ENCODE measurements at regions not wholly inside any gene's neighbourhood (a gene's known extent, or its start where the extent isn't known, plus 50 kb on each side); places are given as distances from the start of the nearest gene placed in this dataset. TPM values are rescaled to one million over a fixed set of nuclear protein-coding genes. Genes with fewer than 3 reads are reported as not detected.

- H3K4me3 ChIP-seq: no peak overlapping the region
- no peak overlapping the region for H3K27ac ChIP-seq
- no peaks in the 10 kb centered on the region for H3K36me3 ChIP-seq
- intact Hi-C loops (cut with DNase I): no loop called here
- DNase-seq: no peak
- H3K27me3 ChIP-seq (ENCODE audit: low read depth): peaks cover 3% of the 10 kb centered on the region
- no peaks in the 10 kb centered on the region for H3K4me1 ChIP-seq
- no peak for TF ChIP-seq CTCF (IDR thresholded peaks at IDR 0.05)
- H3K9me3 ChIP-seq: no peaks in the 10 kb centered on the region
- ATAC-seq: no peak
Observed at GRCh38 chr1:34695580-34695979, 59.3 kb upstream of the GJB5 start.

- no peaks in the 10 kb centered on the region for H3K9me3 ChIP-seq
- intact Hi-C loops (cut with DNase I): no loop called here
- H3K36me3 ChIP-seq: no peaks in the 10 kb centered on the region
- H3K4me3 ChIP-seq: no peak overlapping the region
- TF ChIP-seq CTCF (IDR thresholded peaks at IDR 0.05): no peak
- peaks cover 3% of the 10 kb centered on the region for H3K27me3 ChIP-seq (ENCODE audit: low read depth)
- DNase-seq (no peak), ATAC-seq (no peak)
- no peaks in the 10 kb centered on the region for H3K4me1 ChIP-seq
- no peak overlapping the region for H3K27ac ChIP-seq
Observed at GRCh38 chr1:34696230-34696629, 58.6 kb upstream of the GJB5 start.

GRCh38 chr1:34696981-34697380 lies 57.9 kb upstream of the GJB5 start:
- ATAC-seq: no peak
- no peak for TF ChIP-seq CTCF (IDR thresholded peaks at IDR 0.05)
- no peak overlapping the region for H3K4me3 ChIP-seq
- H3K27me3 ChIP-seq (ENCODE audit: low read depth): peaks cover 3% of the 10 kb centered on the region
- H3K4me1 ChIP-seq: no peaks in the 10 kb centered on the region
- DNase-seq: no peak
- no peak overlapping the region for H3K27ac ChIP-seq
- H3K36me3 ChIP-seq: no peaks in the 10 kb centered on the region
- no peaks in the 10 kb centered on the region for H3K9me3 ChIP-seq
- intact Hi-C loops (cut with DNase I): no loop called here

GRCh38 chr1:34697818-34698217 lies 57.0 kb upstream of the GJB5 start:
- intact Hi-C loops (cut with DNase I): no loop called here
- no peak overlapping the region for H3K4me3 ChIP-seq
- peaks cover 3% of the 10 kb centered on the region for H3K27me3 ChIP-seq (ENCODE audit: low read depth)
- H3K36me3 ChIP-seq: no peaks in the 10 kb centered on the region
- DNase-seq (no peak), ATAC-seq (no peak)
- H3K27ac ChIP-seq: no peak overlapping the region
- no peak for TF ChIP-seq CTCF (IDR thresholded peaks at IDR 0.05)
- H3K9me3 ChIP-seq: no peaks in the 10 kb centered on the region
- no peaks in the 10 kb centered on the region for H3K4me1 ChIP-seq

- no peak for TF ChIP-seq CTCF (IDR thresholded peaks at IDR 0.05)
- H3K9me3 ChIP-seq: no peaks in the 10 kb centered on the region
- H3K27me3 ChIP-seq (ENCODE audit: low read depth): peaks cover 3% of the 10 kb centered on the region
- H3K27ac ChIP-seq: no peak overlapping the region
- H3K36me3 ChIP-seq: no peaks in the 10 kb centered on the region
- H3K4me1 ChIP-seq: no peaks in the 10 kb centered on the region
- no peak overlapping the region for H3K4me3 ChIP-seq
- DNase-seq (no peak), ATAC-seq (no peak)
- intact Hi-C loops (cut with DNase I): no loop called here
Observed at GRCh38 chr1:34701326-34702060, 53.4 kb upstream of the GJB5 start.

Small RNA genes in the stretch of these regions (microRNA-seq; reads per million reads assigned to microRNA genes)
- gene MIR552 (ENCODE audit: borderline number of aligned reads): not detected

All from lower lobe of right lung (tissue), 2 donors.